Neutrophil (primary cell): ENCODE measurements at regions not wholly inside any gene's neighbourhood (a gene's known extent, or its start where the extent isn't known, plus 50 kb on each side); places are given as distances from the start of the nearest gene placed in this dataset.

Experiments
- H3K27ac ChIP-seq: fragments of 200-600 bp; sonication (generic); 2 replicates; pipeline ENCODE4 v1.5.1; 2016; ENCODE audit warnings: mild to moderate bottlenecking, moderate library complexity
- H3K27me3 ChIP-seq: fragments of 200-600 bp; sonication (generic); 2 replicates; pipeline ENCODE4 v1.6.0; 2016; ENCODE audit warnings: mild to moderate bottlenecking
- H3K36me3 ChIP-seq: fragments of 200-600 bp; sonication (generic); 2 replicates; pipeline ENCODE4 v1.5.1; 2017
- H3K4me1 ChIP-seq, 2 experiments: fragments of 200-600 bp in 1 of 2; sonication (generic) in 1 of 2; 1 replicate in 1 of 2; 2 replicates in 1 of 2; pipeline versions ENCODE4 v1.5.1 to v1.6.1; 2013 to 2016; ENCODE audit warnings: low read depth in 1 of 2, low read length in 1 of 2, mild to moderate bottlenecking in 1 of 2, moderate library complexity in 1 of 2; ENCODE audit not compliant: control insufficient read depth in 1 of 2, insufficient read depth in 1 of 2
- H3K4me3 ChIP-seq, 2 experiments: fragments of 200-600 bp in 1 of 2; sonication (generic) in 1 of 2; 1 replicate in 1 of 2; 2 replicates in 1 of 2; pipeline ENCODE4 v1.5.1; 2013 to 2016; ENCODE audit warnings: low read depth in 1 of 2, low read length in 1 of 2, mild to moderate bottlenecking in 1 of 2, moderate library complexity in 1 of 2
- H3K9me3 ChIP-seq: fragments of 200-600 bp; sonication (generic); 2 replicates; pipeline ENCODE4 v1.5.1; 2016
- TF ChIP-seq, protein P1 (sequence below): fragments of 200-600 bp; sonication (generic); IDR thresholded peaks from 2 replicates; pipeline ENCODE4 v1.5.1; 2016; ENCODE audit warnings: antibody characterized with exemption

DNA sequence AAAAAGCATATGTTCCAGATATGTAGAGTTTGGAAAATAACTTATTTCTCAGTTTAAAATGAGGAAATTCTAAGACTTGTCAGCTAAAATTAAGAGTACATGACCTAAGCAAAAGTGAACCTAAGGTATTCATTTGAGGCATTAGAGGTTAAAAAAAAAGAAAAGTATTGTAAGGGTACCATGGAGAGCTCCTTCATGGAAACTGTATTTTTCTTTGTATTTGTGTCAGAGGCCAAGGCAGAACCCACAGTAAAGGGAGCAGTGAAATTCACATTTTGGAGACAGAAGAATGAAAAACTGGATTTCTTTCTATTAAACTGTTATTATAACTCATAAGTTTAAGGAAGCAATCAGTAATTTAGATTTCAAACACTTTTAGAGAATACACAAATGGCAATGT, 1494.8 kb downstream of the KCNT2 start:
- no peaks in the 10 kb centered on the region for H3K27me3 ChIP-seq
- no peak overlapping the region for H3K27ac ChIP-seq
- no peaks in the 10 kb centered on the region for H3K4me1 ChIP-seq
- no peak overlapping the region for H3K4me3 ChIP-seq
- H3K36me3 ChIP-seq = no peaks in the 10 kb centered on the region
- no peaks in the 10 kb centered on the region for H3K9me3 ChIP-seq
- TF ChIP-seq, protein P1, sequence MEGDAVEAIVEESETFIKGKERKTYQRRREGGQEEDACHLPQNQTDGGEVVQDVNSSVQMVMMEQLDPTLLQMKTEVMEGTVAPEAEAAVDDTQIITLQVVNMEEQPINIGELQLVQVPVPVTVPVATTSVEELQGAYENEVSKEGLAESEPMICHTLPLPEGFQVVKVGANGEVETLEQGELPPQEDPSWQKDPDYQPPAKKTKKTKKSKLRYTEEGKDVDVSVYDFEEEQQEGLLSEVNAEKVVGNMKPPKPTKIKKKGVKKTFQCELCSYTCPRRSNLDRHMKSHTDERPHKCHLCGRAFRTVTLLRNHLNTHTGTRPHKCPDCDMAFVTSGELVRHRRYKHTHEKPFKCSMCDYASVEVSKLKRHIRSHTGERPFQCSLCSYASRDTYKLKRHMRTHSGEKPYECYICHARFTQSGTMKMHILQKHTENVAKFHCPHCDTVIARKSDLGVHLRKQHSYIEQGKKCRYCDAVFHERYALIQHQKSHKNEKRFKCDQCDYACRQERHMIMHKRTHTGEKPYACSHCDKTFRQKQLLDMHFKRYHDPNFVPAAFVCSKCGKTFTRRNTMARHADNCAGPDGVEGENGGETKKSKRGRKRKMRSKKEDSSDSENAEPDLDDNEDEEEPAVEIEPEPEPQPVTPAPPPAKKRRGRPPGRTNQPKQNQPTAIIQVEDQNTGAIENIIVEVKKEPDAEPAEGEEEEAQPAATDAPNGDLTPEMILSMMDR = no peak

DNA sequence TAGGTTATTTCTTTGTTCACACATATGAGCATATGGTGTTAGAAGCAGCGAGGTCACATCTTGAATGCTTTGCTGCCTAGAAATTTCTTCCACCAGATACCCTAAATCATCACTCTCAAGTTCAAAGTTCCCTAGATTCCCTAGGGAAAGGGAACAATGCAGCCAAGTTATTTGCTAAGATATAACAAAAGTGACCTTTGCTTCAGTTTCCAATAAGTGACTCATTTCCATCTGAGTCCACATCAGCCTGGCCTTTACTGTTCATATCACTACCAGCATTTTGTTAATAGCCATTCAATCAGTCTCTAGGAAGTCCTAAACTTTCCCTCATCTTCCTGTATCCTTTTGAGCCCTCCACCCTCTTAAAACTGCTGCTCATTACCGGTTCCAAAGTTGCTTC, 1502.5 kb downstream of the KCNT2 start:
- Histone ChIP-seq H3K36me3 (no peaks in the 10 kb centered on the region), H3K4me3 (no peak overlapping the region)

DNA sequence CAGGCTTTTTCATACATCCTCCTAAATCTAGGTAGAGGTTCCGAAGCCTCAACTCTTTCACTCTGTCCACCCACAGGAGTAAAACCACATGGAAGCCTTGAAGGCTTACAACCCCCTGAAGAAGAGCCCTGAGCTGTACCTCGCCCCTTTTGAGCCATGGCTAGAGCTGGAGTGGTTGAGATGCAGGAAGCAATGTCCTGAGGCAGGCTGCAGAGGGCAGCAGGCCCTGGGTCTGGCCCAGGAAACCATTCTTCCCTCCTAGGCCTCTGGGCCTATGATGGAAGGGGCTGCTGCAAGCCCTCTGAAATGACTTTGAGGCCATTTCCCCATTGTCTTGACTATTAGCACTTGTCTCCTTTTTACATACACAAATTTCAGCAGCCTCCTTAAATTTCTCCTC, 1503.0 kb downstream of the KCNT2 start:
- no peaks in the 10 kb centered on the region for H3K9me3 ChIP-seq
- TF ChIP-seq, protein P1 = no peak
- no peaks in the 10 kb centered on the region for H3K36me3 ChIP-seq

More for the DNA sequence above, 1502.5 kb downstream of the KCNT2 start:
- Histone ChIP-seq H3K9me3 (no peaks in the 10 kb centered on the region), H3K4me1 (no peaks in the 10 kb centered on the region), H3K27ac (no peak overlapping the region), H3K27me3 (no peaks in the 10 kb centered on the region)
- TF ChIP-seq, protein P1 = no peak

DNA sequence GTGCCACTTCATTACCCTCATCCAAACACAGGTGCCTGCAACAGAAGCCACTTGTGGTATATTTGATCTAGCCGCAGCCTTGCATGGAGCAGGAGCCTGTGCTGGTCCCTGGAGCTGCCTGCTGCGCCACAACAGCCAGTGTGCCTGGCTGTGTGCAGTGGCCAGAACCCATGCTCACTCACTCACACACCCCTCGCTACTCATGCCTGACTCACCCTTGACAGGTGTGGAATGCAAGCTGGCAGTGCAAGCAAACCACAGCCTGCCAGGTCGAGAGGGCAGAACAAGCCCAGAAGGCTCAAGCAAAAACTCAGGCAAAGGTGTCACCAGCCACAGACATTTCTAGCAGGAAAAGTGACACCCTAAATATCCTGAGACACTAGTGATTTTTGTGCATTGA, 1510.9 kb downstream of the KCNT2 start:
- no peaks in the 10 kb centered on the region for H3K36me3 ChIP-seq
- H3K4me1 ChIP-seq = no peaks in the 10 kb centered on the region
- no peaks in the 10 kb centered on the region for H3K27me3 ChIP-seq
- H3K9me3 ChIP-seq = no peaks in the 10 kb centered on the region
- TF ChIP-seq, protein P1 = no peak
- H3K4me3 ChIP-seq = no peak overlapping the region
- no peak overlapping the region for H3K27ac ChIP-seq

More for the DNA sequence above, 1503.0 kb downstream of the KCNT2 start:
- Histone ChIP-seq H3K27me3 (no peaks in the 10 kb centered on the region), H3K4me3 (no peak overlapping the region), H3K27ac (no peak overlapping the region), H3K4me1 (no peaks in the 10 kb centered on the region)

DNA sequence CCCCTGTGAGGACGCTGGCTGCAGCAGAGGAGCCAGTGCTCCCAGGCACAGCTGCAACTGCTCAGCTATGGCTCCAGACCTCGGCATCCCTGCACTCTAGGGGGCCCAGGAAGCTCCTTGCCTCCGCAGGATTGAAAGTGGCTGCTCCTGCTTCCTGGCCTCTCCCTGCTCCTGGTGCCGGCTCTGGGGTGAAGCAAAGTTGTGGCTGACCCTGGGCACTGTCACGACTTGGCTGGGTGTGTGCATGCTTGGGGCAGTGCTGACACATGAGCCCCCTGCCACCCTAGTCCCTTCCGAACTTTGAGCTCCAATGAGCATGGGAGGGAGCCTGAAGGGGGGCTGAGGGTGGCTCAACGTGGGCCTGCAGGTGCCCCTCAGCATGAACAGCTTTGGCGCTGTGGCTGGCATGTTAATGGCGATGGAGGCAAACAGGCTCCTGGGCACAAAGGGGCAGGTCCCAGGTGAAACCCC, 1512.2 kb downstream of the KCNT2 start:
- Histone ChIP-seq H3K27me3 (no peaks in the 10 kb centered on the region), H3K36me3 (no peaks in the 10 kb centered on the region), H3K4me3 (no peak overlapping the region), H3K4me1 (no peaks in the 10 kb centered on the region), H3K27ac (no peak overlapping the region), H3K9me3 (no peaks in the 10 kb centered on the region)
- TF ChIP-seq, protein P1 = no peak

DNA sequence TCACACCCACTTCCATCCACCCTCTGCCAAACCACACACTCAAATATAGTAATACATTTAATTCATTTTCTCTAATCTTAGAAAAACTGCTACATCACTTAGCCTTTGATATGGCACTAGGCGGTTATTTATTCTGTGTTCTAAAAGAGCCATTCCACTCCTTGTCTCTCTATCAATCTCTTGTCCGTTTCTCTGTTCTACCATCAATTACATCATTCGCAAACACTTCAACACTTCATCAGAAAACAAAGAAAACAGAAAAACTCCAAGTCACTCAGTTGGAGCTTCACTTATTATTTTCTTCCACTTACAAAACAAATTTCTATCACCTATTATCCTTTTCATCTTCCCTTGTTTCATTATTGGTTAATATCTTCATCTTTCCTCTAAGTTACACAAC, 1523.0 kb downstream of the KCNT2 start:
- no peak overlapping the region for H3K4me3 ChIP-seq
- H3K9me3 ChIP-seq = no peaks in the 10 kb centered on the region
- H3K4me1 ChIP-seq = no peaks in the 10 kb centered on the region
- TF ChIP-seq, protein P1 = no peak
- no peaks in the 10 kb centered on the region for H3K36me3 ChIP-seq
- H3K27ac ChIP-seq = no peak overlapping the region
- no peaks in the 10 kb centered on the region for H3K27me3 ChIP-seq
